Stimulated activated CD4-positive, alpha-beta T cell treated with anti-CD3 and anti-CD28 coated beads, TNF-alpha, amount 100 ng/mL, for 48 hours (primary cell): ENCODE measurements at regions not wholly inside any gene's neighbourhood (a gene's known extent, or its start where the extent isn't known, plus 50 kb on each side); places are given as distances from the start of the nearest gene placed in this dataset.
"Not testable (repeated sequence)": the region's sequence is repeated elsewhere in the genome, so short reads cannot be mapped to it uniquely, and the experiment has no call there.

ENCODE experiments used
- DNase-seq, 3 donors: peaks; one replicate each; pipeline ENCODE4 v3.0.0-alpha.2; 2020; ENCODE audit warnings: low read depth in 3 of 3

DNA sequence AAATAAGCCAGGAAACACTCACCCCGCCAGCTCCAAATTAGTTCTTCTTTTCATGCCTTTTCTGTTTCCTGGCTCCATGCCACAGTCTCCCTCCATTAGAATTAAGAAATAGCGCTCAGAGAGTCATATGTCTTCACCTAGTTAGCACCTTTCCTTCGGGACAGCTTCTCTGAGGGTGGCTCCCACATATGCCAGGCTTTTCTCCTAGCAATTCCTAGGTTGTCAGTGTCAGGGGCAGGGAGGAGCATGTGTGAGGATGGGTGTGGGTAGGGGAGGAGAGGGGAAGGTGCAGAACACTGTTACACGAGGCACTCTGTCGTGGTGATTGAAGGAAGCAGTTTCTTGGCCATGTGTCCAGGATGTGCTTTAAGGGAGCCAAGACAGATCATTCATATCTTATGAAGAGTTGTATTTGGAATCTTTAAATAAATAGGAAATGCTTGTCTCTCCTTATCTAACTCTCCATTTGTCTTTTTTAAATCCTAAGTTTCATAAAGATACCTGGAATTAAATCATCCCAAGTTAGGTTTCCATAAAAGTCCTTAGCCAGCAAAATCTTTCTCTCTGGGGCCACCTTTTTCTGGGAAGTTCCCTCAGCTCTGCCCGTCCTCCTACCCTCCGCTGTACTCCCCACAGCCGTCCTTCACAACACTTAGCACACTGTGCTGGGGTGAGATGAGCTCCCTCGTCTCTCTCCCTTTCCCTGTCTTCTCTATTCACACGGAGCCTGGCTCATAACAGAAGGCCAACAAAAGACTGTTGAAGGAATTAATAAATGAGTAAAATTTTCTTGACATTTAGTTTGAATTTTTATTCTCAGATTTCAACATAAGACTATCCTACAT is 361.0 kb downstream of the CD83 start:
- DNase-seq: no peak

DNA sequence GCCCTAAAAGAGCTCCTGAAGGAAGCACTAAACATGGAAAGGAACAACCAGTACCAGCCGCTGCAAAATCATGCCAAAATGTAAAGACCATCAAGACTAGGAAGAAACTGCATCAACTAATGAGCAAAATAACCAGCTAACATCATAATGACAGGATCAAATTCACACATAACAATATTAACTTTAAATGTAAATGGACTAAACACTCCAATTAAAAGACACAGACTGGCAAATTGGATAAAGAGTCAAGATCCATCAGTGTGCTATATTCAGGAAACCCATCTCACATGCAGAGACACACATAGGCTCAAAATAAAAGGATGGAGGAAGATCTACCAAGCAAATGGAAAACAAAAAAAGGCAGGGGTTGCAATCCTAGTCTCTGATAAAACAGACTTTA is 364.4 kb downstream of the CD83 start:
- DNase-seq: not testable (repeated sequence)

DNA sequence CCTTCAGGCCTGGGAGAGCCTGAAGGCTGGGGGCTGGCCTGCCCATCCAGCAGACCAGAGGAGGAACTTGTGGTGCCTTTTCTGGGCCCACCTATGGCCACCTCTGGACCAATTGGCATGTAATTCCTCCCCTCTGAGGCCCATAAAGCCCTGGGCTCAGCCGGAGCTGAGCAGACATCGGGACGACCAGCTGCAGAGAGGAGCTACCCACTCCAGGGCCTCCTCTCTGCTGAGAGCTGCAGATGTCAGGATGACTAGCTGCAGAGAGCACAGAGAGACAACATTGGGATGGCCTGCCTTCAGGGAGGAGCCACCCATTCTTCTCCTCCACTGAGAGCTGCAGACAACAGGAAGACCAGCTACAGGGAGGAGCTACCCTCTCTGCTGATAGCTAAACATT is 370.1 kb downstream of the CD83 start:
- DNase-seq: no peak

DNA sequence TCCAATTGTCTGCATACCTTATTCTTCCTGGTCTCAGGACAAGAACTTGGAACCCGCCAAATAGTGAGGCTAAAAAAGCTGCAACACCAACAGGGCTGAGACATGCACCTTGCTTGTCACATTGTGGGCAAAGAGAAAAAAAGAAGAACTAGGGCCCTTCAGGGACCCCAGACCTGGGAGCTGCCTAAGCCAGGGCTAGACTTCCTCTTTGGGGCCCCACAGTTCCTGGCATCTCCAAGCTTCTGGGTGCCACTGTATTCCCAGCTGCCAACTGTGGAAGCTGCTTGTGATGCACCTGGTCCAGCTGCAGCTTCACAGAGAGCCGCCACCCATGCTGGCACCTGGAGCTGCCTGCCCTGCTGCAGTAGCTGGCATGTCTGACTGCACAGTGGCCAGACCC is 370.6 kb downstream of the CD83 start:
- no peak for DNase-seq

DNA sequence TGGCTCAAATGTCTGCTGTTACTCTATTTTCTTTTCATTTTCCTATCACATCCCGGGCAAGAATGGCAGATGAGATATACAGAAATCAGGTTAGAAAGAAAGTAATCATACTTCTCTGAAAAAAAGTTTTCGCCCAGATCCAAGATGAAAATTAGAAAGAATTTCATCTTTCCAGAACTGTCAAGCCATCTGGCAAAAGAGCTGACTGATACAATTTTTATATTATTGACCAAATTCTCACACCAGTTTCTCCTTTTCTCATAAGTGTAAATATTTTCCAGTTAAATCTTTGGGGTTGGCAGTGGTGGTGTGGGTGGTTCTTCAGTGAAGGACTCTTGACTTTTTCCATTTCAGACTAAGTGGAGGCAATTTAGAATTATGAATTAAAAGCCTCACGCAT is 371.9 kb downstream of the CD83 start:
- no peak for DNase-seq

DNA sequence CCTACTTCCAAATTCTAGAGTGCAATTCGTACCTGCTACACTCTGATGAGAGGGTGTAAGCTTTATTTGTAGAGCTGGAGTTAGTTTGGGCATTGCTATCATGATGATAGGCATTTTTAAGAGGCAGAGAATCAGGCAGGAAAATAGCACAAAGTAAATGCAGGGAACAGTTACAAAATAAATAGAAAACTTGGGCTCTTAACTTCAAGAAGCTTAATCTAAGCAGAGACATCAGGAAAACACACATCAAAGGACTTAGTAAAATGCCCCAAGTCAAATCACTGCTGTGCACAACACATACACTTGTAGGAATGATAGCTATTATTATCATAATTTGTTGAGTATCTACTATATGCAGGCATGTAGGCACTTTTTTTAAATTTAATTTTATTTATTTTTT is 381.2 kb downstream of the CD83 start:
- no peak for DNase-seq

DNA sequence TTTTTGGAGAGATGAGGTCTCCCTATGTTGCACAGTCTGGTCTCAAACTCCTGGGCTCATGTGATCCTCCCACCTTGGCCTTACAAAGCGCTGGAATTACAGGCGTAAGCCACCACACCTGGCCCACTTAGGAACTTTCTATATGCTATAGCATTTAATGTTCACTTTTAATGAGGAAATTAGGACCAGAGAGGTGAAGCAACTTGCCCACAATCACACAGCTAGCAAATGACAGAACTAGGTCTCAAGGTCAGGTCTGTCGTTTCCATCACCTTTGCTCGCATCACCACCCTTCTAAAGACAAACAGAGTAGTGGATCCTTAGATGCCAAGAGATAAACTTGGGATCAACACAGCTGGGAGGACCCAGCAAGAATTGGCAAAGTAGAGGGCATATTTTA is 381.7 kb downstream of the CD83 start:
- no peak for DNase-seq

DNA sequence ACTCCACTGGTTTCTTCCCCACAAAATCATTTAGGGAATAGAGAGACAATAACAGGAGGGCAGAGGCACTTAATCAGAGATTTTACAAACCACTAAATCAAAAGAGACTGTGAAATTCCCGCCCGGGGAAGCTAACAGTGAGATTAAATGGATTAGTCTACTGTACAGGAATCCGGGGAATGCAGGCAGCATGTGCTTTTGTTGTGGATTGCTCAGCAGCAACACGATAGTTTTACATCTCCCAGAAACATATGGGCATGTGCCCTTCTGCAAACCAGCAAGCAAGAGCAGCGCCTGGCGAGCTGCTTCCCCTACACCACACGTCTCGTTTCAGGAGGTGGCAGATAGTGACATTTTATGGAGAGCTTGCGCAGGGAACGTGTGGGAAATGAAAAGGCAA is 382.3 kb downstream of the CD83 start:
- no peak for DNase-seq

DNA sequence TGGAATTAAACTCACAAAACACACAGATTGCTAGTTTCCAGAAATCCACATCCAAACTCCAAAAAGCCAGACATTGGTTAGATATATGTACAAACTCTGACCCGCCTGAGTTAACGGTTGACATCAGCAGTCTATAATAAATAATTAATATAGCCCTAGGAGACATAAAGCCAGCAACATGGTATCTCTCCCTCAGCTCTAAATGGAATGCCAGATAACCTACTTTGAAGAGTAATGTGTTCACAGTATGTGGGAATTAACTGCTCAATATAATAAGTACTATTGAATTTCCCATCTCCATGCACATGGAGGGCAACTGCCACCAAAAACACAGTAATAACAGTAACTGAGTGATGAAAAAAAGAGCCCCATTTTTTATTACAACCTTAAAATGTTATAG is 383.2 kb downstream of the CD83 start:
- DNase-seq: no peak

DNA sequence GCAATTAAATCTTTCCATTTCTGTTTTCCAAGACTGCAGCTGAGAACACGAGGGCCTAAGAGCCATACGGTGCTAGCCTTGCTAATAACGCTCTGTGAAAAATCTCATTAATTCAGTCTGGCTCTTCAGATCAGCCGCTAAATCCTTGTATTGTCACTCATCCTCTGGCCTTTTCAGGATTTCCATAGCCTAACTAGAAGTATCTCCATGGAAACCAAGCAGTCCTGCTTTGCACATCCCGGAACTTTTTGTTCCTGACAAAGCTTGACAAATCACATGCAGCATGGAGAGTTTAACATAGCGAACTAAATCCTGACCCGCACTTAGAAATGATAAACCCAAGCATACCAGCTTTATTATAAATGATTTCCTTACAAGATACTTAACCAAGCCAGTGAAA is 383.7 kb downstream of the CD83 start:
- no peak for DNase-seq

DNA sequence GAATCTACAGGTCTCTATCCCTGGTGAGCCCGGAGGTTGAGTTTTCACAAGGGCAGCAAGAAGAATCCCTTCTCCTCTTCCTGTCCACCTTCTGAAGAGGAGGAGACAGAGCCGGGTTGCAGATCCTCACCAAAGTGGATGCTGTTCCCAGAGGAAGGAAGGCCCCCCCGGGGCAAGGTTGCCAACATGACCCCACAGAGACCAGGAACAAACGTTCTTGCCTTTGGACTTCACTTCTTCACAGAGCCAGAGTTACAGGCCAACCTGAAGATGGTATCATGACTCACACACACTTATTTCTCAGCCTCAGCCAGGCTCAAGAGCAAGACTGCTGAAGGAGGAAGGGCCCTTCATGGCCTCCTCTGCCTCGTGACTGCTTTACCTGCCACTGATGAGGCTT is 384.3 kb downstream of the CD83 start:
- no peak for DNase-seq

DNA sequence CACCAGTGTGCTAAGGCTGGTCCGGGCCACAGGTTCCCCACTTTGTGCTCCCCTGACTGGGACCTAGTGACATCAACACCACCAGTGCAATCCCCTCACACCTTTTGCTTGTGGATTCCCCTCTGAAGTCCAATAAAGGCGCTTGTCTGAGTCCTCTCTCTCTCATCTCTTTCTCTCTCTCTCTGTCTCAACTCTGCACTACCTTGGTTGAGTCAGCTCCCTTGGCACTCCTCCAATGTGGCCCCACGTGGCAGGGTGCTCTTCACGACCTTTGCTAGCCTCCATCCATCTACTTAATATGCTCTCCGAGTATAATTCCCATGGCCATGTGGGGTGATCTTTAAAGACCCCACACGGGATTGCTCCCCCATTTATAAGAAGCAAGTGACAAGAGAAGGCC is 385.0 kb downstream of the CD83 start:
- DNase-seq: no peak

DNA sequence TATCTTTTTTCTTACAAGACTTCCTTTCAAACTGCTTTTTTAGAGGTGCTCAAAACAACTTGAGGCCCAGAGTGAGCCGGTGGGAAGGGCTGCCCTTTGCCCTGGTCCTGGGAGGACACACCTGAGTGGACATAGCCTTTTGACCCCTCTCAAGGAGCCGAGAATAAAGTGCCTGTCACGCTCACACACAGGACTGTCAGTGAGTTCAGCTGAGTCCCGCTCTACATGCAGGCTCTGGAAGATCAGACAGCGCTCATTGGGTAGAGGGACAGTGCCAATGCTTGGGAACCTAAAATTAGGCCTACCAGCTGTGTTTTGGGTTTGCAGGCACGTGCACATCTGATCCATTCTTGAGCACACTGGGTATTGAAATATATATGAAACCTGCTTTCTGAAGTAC is 387.8 kb downstream of the CD83 start:
- no peak for DNase-seq

DNA sequence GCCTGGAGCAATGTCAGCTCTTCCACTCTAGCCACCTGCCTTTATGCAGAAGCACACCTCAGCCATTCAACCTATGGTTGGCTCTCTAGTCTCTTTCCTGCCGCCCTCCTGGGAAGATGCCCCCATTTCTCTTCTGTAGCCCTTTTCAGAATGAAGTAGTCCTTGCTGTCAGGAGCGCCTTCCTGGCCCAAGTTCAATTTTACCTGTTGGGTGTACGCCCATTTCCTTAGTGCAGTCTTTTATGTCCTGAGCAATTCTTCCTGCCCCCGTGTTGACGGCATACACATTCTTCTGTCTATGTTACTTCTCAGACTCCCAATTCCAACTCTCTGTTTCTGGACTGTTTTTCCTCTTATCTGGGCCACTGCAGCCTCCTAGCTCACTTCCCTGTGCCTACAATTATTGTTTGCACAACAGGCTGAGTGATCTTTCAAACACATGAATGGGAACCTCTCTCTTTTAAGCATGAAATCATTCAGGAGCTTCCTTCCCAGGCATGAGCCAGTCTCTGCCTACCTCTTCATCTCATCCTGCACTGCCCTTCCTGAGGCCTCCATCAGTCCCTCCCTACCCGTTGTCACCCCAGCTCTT is 389.2 kb downstream of the CD83 start:
- DNase-seq: no peak

DNA sequence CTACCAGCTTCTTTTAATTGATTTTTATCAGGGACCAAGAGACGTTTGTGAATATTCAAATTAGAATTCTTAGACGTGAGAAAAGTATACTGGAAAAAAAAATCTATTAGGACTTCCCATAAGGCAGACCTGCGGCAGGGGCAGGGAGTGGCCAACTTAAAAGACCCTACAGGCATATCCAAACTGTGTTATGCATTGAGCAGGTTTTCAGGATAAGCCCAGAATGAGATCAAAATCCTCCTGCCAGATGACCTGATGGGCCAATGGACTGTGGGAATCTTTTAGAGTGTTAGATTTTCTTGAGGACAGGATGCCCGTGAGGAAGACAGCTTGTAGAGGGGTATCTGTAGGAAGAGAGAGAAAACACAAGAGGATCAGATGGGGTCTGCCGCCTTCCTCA is 391.5 kb downstream of the CD83 start:
- DNase-seq: no peak

DNA sequence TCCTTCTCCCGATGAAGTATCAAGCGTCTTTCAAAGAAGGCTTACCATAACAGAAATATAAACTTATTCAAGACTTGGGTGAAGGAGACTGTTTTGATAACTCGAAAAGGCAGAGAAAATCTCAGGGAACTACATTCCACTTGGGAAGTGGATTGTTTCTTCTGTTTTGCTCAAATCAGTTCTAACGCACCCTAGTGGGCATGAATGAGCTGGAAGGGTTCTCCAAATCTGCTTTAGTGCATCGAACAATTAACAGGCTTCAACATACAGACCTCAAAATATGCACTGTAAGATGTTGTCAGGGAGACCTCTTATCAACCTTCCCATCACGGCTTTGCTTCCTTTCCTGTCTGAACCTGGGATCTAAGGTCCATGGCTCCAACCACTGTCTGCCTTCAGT is 392.5 kb downstream of the CD83 start:
- no peak for DNase-seq

DNA sequence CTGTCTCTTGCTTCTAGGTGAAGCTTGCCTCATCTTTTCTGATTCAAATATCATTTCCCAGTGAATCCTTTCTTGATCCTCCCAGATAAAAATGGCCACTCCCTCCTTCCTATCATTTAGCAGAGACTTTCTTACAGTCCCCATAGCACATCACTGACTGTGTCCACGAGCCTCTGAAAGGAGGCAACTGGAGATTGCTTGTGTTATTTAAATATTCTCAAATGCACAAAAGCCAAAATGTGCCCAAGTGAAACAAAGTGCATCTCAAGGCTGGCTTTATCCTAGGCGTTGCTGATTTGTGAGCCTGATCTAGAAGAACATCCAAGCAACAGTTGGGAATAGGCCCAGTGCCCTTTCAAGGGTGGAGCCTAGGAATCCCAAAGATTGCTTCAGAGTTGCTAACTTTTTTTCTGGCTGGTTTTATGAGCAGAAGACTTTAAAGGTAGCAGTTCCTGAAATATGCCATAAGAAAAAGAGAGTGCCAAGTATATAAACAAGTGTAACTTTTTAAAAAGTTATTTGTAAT is 393.6 kb downstream of the CD83 start:
- DNase-seq: no peak

DNA sequence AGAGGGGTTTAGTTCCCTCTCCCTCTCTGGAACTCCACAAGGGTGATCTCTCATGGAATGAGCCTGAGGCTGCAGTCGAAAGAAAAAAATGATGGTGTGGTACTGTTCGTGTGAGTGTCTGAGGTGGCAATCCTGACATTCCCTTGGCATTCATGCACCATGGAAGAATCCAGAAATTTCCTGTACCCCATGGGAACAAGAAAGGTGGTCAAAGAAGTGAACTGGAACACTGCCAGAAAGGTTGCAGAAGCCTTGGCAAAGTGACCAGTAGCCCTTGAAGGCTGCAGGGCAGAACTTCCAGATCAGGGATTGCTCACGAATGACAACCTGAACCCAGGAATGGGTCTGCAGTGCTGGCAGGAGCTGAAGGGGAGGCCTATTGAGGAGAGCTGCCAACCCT is 394.7 kb downstream of the CD83 start:
- DNase-seq: no peak

DNA sequence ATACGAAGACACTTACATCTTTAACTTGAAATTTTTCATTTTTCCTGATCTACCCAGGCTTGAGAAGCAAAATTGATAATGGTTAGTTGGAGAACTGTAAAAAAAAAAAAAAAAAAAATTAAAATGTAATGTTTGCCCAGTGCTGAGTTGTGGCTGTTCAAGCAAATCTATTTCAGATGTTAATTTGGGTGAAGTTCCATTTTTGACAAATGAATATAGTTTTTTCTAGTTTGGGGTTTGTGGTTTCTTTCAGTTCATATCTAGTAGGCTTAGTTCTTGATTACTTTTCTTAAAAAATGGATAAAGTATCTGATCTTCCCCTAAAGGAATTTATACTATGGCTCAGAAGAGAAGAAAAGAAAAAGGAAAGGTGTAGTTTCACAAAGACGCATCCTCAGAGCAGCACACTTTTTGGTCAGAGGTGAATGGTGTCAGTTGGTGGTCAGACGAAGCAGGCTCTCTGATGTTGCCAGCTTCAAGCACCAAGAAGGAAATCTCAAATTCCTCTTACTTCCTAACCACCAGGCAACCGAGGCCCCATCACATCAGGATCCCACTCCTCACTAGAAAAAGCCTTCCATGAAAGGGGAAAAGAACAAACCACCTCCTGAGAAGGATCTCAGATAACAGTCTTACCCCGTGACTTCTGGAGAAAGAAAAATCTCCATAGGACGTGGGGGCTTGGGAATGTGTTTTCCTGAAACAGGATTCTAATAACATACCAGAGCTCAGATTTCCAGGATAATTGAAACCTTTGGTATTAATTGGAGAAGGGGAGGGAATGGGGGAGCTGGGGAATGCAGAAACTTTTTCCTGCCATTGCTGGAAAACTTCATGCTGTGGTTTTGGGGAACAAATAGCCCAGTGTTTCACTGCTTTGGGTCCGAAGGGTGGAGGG is 396.2 kb downstream of the CD83 start:
- DNase-seq: no peak

DNA sequence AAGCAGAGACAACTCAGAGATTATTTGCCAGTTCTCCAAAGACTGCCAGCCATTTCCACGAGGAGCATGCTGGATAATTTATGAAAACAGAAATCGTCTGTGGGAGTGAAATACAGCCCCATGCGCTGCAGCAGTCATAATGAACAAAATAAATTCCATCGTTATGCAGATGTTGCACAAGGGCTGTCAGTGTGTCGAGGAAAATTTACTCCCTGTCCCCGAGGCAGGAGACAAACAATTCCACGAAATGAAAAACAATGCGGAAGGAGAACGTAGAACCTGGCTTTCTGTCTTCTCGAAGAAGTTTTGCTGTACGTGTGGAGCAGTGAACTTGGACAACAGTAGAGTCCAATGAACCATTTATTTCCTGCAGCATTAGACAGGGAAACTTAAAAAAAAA is 399.4 kb downstream of the CD83 start:
- DNase-seq: no peak

DNA sequence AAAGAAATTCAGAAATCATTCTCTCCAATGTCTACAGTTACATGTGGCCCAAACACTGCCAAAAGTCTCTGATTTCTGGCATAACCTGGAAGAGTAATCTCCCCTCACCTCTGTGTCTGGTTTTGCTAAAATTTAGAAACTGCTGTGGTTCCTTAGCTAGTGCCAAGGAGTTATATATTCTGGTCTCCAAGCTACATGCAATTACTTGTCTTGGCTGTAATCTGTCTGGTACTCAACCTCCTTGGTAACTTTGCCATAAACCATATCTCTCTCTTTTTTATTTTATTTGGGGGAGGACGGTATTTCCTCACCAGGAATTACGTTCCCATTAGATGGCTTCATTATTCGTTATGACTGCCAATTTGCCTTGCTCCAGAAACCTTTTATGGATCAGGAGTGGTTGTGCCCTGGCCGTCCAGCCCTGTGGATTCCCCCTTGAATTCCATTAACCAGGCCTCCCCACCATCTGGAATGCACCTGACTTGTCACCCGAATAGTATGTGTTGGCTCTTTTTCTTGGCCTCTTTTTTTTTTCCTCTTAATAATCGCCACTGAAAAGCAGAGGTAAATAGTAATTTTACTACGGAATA is 400.0 kb downstream of the CD83 start:
- DNase-seq: no peak
